HL-60/S4 treated with phorbol 12-myristate 13-acetate at 8.2 ng/mL for 4 days and 3 days (cell line): ENCODE measurements at regions not wholly inside any gene's neighbourhood (a gene's known extent, or its start where the extent isn't known, plus 50 kb on each side); places are given as distances from the start of the nearest gene placed in this dataset.

Source experiments
- in situ Hi-C: fragments of 300-500 bp; cut with MboI; formaldehyde crosslinking; loops from 2 replicates; pipeline ENCODE4 v1.15.0; 2022; ENCODE audit warnings: low sequenced_read_pairs

GRCh38 chr6:1068068-1068467 is 243.8 kb upstream of the FOXQ1 start:
- in situ Hi-C loops = no loop called here

GRCh38 chr6:1067346-1067745 is 244.6 kb upstream of the FOXQ1 start:
- in situ Hi-C loops = no loop called here

GRCh38 chr6:1066449-1067090 is 245.3 kb upstream of the FOXQ1 start:
- in situ Hi-C loops = no loop called here

GRCh38 chr6:1065986-1066385 is 245.9 kb upstream of the FOXQ1 start:
- in situ Hi-C loops = no loop called here

GRCh38 chr6:1063671-1064355 is 248.1 kb upstream of the FOXQ1 start:
- in situ Hi-C loops = no loop called here

- in situ Hi-C loops = no loop called here
Measured at GRCh38 chr6:1062786-1063545, 248.9 kb upstream of the FOXQ1 start.

- in situ Hi-C loops = no loop called here
Measured at GRCh38 chr6:1059596-1059995, 252.3 kb upstream of the FOXQ1 start.

GRCh38 chr6:1057490-1058135 is 254.3 kb upstream of the FOXQ1 start:
- in situ Hi-C loops = no loop called here

- in situ Hi-C loops = no loop called here
Measured at GRCh38 chr6:1055015-1055921, 256.6 kb upstream of the FOXQ1 start.

- in situ Hi-C loops = no loop called here
Measured at GRCh38 chr6:1054653-1055014, 257.3 kb upstream of the FOXQ1 start.

- in situ Hi-C loops = no loop called here
Measured at GRCh38 chr6:1053586-1053985, 258.3 kb upstream of the FOXQ1 start.

GRCh38 chr6:1052262-1052661 is 259.6 kb upstream of the FOXQ1 start:
- in situ Hi-C loops = no loop called here

- in situ Hi-C loops = no loop called here
Measured at GRCh38 chr6:1049900-1050299, 262.0 kb upstream of the FOXQ1 start.

- in situ Hi-C loops = no loop called here
Measured at GRCh38 chr6:1049170-1049569, 262.7 kb upstream of the FOXQ1 start.

GRCh38 chr6:1047981-1048541 is 263.8 kb upstream of the FOXQ1 start:
- in situ Hi-C loops = no loop called here

- in situ Hi-C loops = no loop called here
Measured at GRCh38 chr6:1045239-1045638, 266.7 kb upstream of the FOXQ1 start.

- in situ Hi-C loops = no loop called here
Measured at GRCh38 chr6:1044040-1044836, 267.7 kb upstream of the FOXQ1 start.

GRCh38 chr6:1043458-1043836 is 268.5 kb upstream of the FOXQ1 start:
- in situ Hi-C loops = no loop called here
